GM18867 (cell line): ENCODE measurements at regions not wholly inside any gene's neighbourhood (a gene's known extent, or its start where the extent isn't known, plus 50 kb on each side); places are given as distances from the start of the nearest gene placed in this dataset.

Experiments used
- ATAC-seq: cut with Tn5 transposase; IDR thresholded peaks from one replicate; pipeline ENCODE4 v1.9.1; 2021; ENCODE audit warnings: mild to moderate bottlenecking, moderate library complexity; ENCODE audit not compliant: unreplicated experiment

DNA sequence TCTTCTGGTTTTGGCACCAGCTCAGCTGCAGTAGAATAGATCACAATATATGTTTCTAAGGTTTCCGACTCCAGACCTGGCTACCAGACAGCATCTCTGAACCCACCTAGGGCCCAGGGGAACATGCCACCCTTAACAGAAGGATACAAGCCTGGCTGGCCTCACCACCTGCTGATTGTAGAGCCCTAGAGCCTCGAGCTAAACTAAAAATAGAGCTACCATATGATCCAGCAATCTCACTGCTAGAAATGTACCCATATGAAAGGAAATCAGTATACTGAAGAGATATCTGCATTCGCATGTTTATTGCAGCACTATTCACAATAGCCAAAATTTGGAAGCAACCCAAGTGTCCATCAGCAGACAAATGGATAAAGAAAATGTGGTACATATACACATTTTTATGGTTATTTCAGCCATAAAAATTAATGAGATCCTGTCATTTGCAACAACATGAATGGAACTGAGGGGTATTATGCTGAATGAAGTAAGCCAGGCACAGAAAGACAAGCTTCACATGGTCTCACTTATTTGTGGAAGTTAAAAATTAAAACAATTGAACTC lies 242.4 kb upstream of the SLC39A10 start:
- ATAC-seq: no peak

DNA sequence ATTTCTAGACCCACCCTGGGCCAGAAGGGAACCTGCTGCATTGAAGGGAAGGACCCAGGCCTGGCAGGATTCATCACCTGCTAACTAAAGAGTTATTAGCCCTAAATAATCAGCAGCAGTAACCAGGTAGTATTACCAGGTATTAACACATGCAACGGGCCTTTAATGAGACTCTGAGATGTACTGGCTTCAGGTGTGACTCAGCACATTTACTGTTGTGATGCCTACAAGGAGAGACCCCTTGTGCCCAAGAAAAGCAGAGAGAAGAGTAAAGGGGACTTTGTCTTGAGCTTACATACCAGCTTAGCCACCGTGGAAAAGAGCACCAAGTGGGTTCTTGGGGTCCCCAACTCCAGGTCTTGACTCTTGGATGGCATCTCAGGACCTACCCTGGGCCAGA lies 243.1 kb upstream of the SLC39A10 start:
- ATAC-seq: no peak

DNA sequence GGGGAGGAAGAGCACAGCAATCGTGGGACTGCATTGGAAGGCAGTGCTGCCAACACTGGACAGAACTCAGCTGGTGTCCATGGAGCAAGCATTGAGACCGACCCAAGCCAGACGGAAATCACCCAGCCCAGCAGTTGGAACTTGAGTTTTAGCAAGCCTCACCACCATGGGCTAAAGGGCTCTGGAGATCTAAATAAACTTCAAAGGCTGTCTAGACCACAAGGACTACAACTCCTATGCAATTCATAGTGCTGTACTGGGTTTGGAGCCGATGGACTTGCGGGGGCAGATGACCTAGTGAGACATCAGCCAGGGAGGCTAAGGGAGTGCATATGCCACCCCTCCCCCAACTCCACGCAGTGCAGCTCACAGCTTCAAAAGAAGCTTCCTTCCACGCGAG lies 243.6 kb upstream of the SLC39A10 start:
- ATAC-seq: no peak

DNA sequence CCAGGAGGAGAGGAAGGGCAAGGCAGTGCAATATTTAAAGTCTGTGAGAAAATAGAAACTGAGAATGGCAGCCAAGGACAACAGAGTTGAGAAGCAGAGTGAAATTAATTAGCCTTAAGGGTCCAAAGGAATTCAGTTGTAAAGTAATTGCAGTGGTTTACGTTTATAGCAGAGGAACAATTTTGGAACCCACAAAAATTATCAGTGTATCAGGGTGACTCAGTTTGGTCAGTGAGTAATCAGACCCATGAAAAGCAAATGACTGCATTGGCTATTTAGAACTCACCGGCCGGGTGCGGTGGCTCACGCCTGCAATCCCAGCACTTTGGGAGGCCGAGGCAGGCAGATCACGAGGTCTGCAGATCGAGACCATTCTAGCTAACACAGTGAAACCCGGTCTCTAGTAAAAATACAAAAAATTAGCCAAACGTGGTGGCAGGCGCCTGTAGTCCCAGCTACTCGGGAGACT lies 245.8 kb upstream of the SLC39A10 start:
- no peak for ATAC-seq

GRCh38 chr2:195410074-195410671 lies 246.9 kb upstream of the SLC39A10 start:
- peak; percentile 50 for ATAC-seq

- ATAC-seq: no peak
These were observed 248.2 kb upstream of the SLC39A10 start for GRCh38 chr2:195408811-195409210.

DNA sequence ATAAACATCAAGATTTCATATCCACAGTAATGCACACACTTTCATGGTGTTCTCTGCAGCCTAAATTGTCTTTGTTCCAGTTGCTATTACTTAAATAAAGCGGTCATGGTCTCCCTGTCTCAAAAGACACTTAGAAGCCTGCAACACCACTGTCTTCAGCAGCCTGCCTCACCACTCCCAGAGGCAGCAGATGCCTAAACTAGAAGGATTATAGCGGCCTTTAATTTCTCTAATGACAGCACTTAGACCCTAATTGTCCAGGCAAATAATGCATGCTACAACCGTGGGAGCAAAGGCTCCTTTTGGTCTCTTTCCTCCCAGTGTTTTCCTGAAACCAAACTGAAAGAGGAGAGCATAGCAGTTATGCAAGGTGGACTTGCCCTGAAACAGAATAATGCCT lies 248.8 kb upstream of the SLC39A10 start:
- ATAC-seq: no peak

DNA sequence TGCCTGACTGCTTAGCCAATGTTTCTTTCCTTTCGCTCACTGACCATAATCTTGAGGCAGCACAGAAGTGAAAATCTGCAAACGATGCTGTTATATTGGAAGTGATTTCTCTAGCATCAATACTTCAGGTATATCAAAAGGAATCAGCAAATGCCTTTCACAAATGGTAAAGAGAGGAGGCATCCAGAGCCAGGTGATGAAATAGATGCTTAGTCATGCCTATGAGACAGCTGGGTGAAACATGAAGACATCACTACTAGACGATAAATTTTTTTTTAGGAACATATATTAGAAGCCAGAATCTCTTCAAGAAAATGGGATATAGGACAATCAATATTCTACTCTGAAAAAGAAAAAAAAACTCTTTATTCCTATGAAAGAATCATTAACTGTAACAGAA lies 249.2 kb upstream of the SLC39A10 start:
- ATAC-seq: no peak

DNA sequence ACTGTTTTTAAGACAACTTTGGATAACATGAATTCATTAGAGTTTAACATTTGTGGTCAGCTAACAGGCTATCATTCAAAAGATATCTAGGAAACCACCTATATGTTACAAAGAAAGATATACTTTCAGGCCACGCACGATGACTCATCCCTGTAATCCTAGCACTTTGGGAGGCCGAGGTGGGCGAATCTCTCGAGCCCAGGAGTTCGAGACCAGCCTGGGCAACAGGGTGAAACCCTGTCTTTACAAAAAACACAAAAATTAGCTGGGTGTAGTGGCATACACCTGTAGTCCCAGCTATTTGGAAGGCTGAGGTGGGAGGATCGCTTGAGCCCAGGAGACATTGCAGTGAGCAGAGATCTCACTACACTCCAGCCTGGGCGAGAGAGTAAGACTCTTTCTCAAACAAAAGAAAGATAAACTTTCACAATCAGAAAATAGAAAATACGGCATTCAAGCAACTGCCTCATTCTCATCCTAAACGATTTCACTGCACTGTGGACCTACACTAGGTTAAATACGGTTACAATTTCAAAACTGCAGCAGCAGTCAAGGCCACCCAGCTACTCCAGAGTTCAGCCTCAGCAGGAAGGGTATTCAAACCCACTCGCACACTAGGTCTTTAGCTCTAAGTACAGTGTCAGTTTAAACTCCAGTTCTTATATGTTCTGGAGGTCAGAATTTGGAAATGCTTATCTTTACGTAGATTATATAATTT lies 250.0 kb upstream of the SLC39A10 start:
- ATAC-seq: no peak

GRCh38 chr2:195404651-195405050 lies 252.4 kb upstream of the SLC39A10 start:
- ATAC-seq: no peak

GRCh38 chr2:195396479-195396878 lies 260.5 kb upstream of the SLC39A10 start:
- no peak for ATAC-seq

DNA sequence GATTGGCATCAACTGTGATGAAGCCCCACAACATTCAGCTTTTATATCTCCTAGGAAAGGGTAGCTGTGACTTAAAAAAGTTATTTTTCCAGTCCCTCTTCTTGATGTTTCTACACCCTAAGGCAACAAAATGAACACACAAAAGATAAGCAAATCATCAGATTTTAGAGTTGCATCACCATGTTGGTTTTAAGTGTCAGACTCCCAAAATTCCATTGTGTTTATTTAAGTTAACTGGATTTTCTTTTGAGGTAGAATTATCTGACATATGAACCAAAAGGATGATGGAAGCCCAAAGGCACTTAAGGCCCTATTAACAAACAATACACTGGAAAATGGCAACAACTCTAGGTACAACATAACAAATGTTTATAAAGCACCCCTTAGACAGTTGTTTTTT lies 261.7 kb upstream of the SLC39A10 start:
- ATAC-seq: no peak

DNA sequence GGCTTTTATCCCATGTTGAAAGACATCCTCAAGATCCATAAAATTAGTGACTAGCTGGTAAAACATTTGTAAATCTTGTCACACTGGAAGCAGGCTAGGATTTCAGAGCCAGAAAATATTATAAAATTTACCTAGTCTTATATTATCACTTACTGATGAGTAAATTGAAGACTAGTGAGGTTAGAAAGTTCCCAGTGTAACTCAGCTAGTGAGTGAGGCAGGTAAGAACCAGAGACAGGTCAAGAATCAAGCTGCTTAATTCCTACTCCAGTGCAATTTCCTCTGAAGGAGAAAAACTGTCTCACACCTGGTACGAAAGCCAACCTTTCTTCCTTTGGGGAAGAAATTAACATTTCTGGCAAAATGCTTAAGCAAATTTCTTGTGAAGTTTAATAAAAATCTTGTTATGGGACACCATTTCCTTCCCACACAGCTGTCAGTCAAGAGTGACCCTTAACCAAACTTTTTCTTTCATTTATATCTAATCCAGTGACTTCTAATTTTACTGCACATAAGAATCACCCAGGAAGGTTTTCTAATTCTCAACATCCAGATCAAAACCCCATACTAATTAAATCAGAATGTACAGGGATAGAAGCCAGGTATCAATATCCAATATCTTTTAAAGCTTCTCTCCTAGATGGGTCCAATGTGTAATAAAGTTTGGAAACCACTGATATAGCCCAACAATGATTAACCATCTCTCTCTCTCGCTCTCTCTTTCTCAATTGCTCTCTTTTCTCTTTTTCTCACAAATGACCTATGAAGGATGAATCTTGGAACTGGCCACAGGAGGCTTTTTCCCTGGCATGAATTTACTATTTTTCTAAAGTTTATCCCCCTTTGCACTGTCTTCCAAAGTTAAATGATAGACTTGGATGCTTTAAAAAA lies 264.3 kb upstream of the SLC39A10 start:
- ATAC-seq: peak; percentile 49

DNA sequence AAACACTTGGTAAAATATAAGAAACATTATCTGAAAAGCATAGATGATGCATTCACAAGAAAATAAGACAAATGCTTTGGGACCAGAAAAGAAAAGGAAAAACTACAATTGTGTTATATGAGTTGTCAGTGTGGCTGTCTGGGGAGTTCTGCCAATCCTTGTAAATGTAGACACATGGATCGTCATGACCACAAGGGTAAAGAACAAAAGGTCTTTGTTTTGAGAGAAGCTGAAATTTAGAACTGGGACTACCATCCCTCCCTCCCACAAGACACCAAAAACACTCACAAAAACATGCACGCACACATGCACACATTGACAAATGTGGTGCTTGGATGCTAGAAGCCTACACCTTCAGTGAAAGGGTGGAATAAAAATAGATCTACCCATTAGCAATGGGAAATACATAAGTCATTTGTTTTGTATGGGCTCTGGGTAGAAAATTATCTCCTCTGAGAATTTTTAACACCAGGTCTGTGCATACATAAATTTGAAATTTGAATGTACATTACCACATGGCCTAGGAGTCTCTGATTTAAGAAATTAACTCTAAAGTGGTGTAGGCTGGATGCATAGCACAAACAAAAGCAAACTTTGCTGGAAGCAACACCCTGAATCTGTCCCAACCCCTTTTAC lies 266.2 kb upstream of the SLC39A10 start:
- ATAC-seq: no peak

- no peak for ATAC-seq
These were observed 269.0 kb upstream of the SLC39A10 start for GRCh38 chr2:195388028-195388427.

- no peak for ATAC-seq
These were observed 274.8 kb upstream of the SLC39A10 start for GRCh38 chr2:195382186-195382585.

- no peak for ATAC-seq
These were observed 286.7 kb upstream of the SLC39A10 start for GRCh38 chr2:195370167-195370943.

- ATAC-seq: no peak
These were observed 287.8 kb upstream of the SLC39A10 start for GRCh38 chr2:195369218-195369587.

DNA sequence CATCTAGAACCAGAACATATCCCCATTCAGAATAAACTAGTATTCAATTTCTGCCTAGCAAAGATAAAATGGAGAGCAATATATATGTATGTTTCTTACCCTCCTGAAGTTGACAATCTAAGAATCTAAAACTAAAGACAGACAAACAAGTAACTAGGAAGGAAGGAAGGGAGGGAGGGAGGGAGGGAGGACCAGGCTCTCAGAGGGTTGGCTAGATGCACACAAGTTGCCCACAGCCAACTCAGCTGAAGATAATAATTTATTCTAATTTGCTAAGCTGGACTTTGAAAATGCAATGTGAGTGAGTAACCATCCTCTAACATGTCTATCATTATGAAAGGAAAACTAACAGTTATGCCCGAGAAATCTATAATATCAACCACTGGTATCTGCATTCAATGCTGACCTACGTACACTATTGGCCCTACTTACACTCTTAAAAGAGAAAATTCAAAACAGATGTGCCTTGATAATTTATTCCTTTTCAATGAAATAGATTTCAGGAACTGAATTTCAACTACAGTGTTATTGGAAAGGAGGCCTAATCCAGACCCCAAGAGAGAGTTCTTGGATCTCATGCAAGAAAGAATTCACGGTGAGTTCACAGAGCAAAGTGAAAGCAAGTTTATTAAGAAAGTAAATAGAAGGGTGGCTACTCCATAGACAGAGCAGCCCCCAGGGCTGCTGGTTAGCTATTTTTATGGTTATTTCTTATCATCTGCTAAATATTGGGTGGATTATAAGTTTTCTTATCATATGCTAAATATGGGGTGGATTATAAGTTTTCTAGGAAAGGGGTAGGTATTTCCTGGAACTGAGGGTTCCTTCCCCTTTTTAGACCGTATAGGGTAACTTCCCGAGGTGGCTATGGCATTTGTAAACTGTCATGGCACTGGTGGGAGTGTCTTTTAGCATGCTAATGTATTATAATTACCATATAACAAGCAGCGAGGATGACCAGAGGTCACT lies 288.5 kb upstream of the SLC39A10 start:
- ATAC-seq: peak; percentile 76
